Right atrium auricular region (tissue), 2 donors: ENCODE measurements at regions not wholly inside any gene's neighbourhood (a gene's known extent, or its start where the extent isn't known, plus 50 kb on each side); places are given as distances from the start of the nearest gene placed in this dataset.

Source experiments
- DNase-seq: peaks from one replicate; pipeline ENCODE4 v3.0.0-alpha.2; 2019; ENCODE audit warnings: low spot score
- H3K27ac ChIP-seq, 2 donors: fragments of 200-600 bp; sonication (generic); 1 replicate in 1 of 2; 2 replicates in 1 of 2; pipeline ENCODE4 v1.5.1; 2016 to 2019
- H3K27me3 ChIP-seq, 2 donors: fragments of 200-600 bp; sonication (generic); one replicate each; pipeline versions ENCODE4 v1.5.1 to v1.6.0; 2017 to 2019
- H3K36me3 ChIP-seq: fragments of 200-600 bp; sonication (generic); one replicate; pipeline ENCODE4 v1.5.1; 2016
- H3K4me1 ChIP-seq, 2 donors: fragments of 200-600 bp; sonication (generic); one replicate each; pipeline versions ENCODE4 v1.5.1 to v1.6.0; 2017 to 2019
- H3K4me3 ChIP-seq, 2 donors: fragments of 200-600 bp; sonication (generic); 1 replicate in 1 of 2; 2 replicates in 1 of 2; pipeline ENCODE4 v1.5.1; 2017 to 2019; ENCODE audit warnings: mild to moderate bottlenecking in 1 of 2, moderate library complexity in 1 of 2
- H3K9me3 ChIP-seq, 2 donors: fragments of 200-600 bp; sonication (generic); one replicate each; pipeline ENCODE4 v1.5.1; 2019
- CTCF ChIP-seq, 2 donors: fragments of 200-600 bp; sonication (generic); IDR thresholded peaks; one replicate each; pipeline ENCODE4 v1.5.1; 2019; ENCODE audit warnings: antibody characterized with exemption in 2 of 2

- Histone ChIP-seq H3K27ac (peak overlapping the region in 1 of 2 donors; percentile 19), H3K27me3 (no peaks in the 10 kb centered on the region), H3K36me3 (no peaks in the 10 kb centered on the region), H3K4me3 (no peak overlapping the region), H3K9me3 (no peaks in the 10 kb centered on the region), H3K4me1 (no peaks in the 10 kb centered on the region)
- TF ChIP-seq CTCF (IDR thresholded peaks at IDR 0.05): no peak
- DNase-seq: no peak
Measured at GRCh38 chr15:98525661-98526001, 122.7 kb upstream of the IGF1R start.

GRCh38 chr15:98526094-98526493 lies 122.2 kb upstream of the IGF1R start:
- Histone ChIP-seq H3K9me3 (no peaks in the 10 kb centered on the region), H3K4me1 (no peaks in the 10 kb centered on the region), H3K27ac (no peak overlapping the region), H3K27me3 (no peaks in the 10 kb centered on the region), H3K36me3 (no peaks in the 10 kb centered on the region), H3K4me3 (no peak overlapping the region)
- no peak for DNase-seq
- TF ChIP-seq CTCF (IDR thresholded peaks at IDR 0.05): no peak

GRCh38 chr15:98528046-98528725 lies 120.2 kb upstream of the IGF1R start:
- no peaks in the 10 kb centered on the region for H3K27me3 ChIP-seq
- DNase-seq: no peak
- no peaks in the 10 kb centered on the region for H3K4me1 ChIP-seq
- no peaks in the 10 kb centered on the region for H3K9me3 ChIP-seq
- no peaks in the 10 kb centered on the region for H3K36me3 ChIP-seq
- no peak for TF ChIP-seq CTCF (IDR thresholded peaks at IDR 0.05)
- H3K27ac ChIP-seq: no peak overlapping the region
- H3K4me3 ChIP-seq: no peak overlapping the region

- Histone ChIP-seq H3K36me3 (no peaks in the 10 kb centered on the region), H3K9me3 (no peaks in the 10 kb centered on the region), H3K4me3 (no peak overlapping the region), H3K27ac (no peak overlapping the region), H3K27me3 (no peaks in the 10 kb centered on the region), H3K4me1 (no peaks in the 10 kb centered on the region)
- DNase-seq: no peak
- no peak for TF ChIP-seq CTCF (IDR thresholded peaks at IDR 0.05)
Measured at GRCh38 chr15:98529205-98530145, 118.9 kb upstream of the IGF1R start.

- Histone ChIP-seq H3K36me3 (no peaks in the 10 kb centered on the region), H3K4me1 (no peaks in the 10 kb centered on the region), H3K9me3 (no peaks in the 10 kb centered on the region), H3K27ac (no peak overlapping the region), H3K4me3 (no peak overlapping the region), H3K27me3 (no peaks in the 10 kb centered on the region)
- DNase-seq: no peak
- TF ChIP-seq CTCF (IDR thresholded peaks at IDR 0.05): no peak
Measured at GRCh38 chr15:98530570-98530969, 117.8 kb upstream of the IGF1R start.
